SH-SY5Y (cell line): ENCODE measurements at regions not wholly inside any gene's neighbourhood (a gene's known extent, or its start where the extent isn't known, plus 50 kb on each side); places are given as distances from the start of the nearest gene placed in this dataset.

Source experiments
- GATA2 ChIP-seq: IDR thresholded peaks from 2 replicates; pipeline ENCODE4 v1.6.1; 2011; ENCODE audit warnings: mild to moderate bottlenecking, low read depth, low read length
- GATA3 ChIP-seq: IDR thresholded peaks from 2 replicates; pipeline ENCODE4 v1.6.1; 2011; ENCODE audit warnings: low read depth, mild to moderate bottlenecking, low read length, moderate library complexity

DNA sequence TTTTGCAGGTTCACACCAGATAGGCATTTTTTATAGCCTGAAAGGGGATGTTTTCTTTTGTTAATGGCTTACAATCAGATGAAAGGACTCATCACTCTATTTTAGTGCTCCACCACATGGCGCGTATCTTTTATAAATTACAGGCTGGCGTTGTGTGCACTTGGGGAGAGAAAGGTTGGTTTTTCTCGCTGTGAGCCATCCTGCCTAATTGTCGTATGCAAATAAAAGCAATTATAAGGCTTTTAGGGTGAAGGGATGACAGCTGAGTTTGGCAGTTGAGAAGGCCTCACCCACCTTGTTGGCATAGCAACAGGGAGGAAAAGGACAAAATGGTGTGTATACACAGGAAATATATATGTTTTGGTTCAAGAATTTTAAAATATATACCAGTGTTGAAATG lies 268.0 kb downstream of the NR2F2 start:
- TF ChIP-seq GATA2 (no peak), GATA3 (no peak)
